Adrenal gland (tissue), 5 donors: ENCODE measurements at regions not wholly inside any gene's neighbourhood (a gene's known extent, or its start where the extent isn't known, plus 50 kb on each side); places are given as distances from the start of the nearest gene placed in this dataset.

ENCODE experiments used
- CTCF ChIP-seq, 6 experiments: fragments of 450-650 bp in 4 of 6; fragments of 200-600 bp in 2 of 6; sonication (generic) in 1 of 6; IDR thresholded peaks; 1 replicate in 5 of 6; 2 replicates in 1 of 6; pipeline versions ENCODE4 v1.5.1 to v1.8.0; 2016 to 2021; ENCODE audit warnings: antibody characterized with exemption in 6 of 6, mild to moderate bottlenecking in 2 of 6, moderate library complexity in 1 of 6
- POLR2A ChIP-seq, 2 donors: fragments of 450-650 bp; IDR thresholded peaks; one replicate each; pipeline ENCODE4 v1.6.1; 2017; ENCODE audit warnings: antibody characterized with exemption in 2 of 2, mild to moderate bottlenecking in 2 of 2, moderate library complexity in 1 of 2
- donor health status: DM: no; HTN: no; CAD: no.

- peak in 4 of 6 experiments; percentile 33 to 50 (median 40) for TF ChIP-seq CTCF (IDR thresholded peaks at IDR 0.05)
- no peak for TF ChIP-seq POLR2A (IDR thresholded peaks at IDR 0.05)
These were observed 570.1 kb upstream of the CXADR start for GRCh38 chr21:16942703-16943102.
